Left lung (tissue), 4 donors: ENCODE measurements at regions not wholly inside any gene's neighbourhood (a gene's known extent, or its start where the extent isn't known, plus 50 kb on each side); places are given as distances from the start of the nearest gene placed in this dataset.

Source experiments
- ATAC-seq: fragments of 200-7000 bp; cut with Tn5 transposase; one replicate; pipeline ENCODE4 v1.9.1; 2020; ENCODE audit warnings: moderate library complexity
- DNase-seq, 4 donors: peaks; one replicate each; pipeline ENCODE4 v3.0.0-alpha.2; 2013 to 2020
- H3K27ac ChIP-seq, 2 donors: fragments of 200-600 bp; sonication (generic) in 1 of 2; one replicate each; pipeline versions ENCODE4 v1.5.0 to v1.8.0; 2020 to 2021
- H3K27me3 ChIP-seq, 2 donors: fragments of 200-600 bp; sonication (generic) in 1 of 2; one replicate each; pipeline versions ENCODE4 v1.5.0 to v1.8.0; 2020 to 2021
- H3K36me3 ChIP-seq, 2 donors: fragments of 200-600 bp; sonication (generic) in 1 of 2; one replicate each; pipeline versions ENCODE4 v1.5.0 to v1.8.0; 2020 to 2021
- H3K4me1 ChIP-seq, 2 donors: fragments of 200-600 bp; one replicate each; pipeline ENCODE4 v1.8.0; 2021
- H3K4me3 ChIP-seq, 2 donors: fragments of 200-600 bp; sonication (generic) in 1 of 2; one replicate each; pipeline versions ENCODE4 v1.5.0 to v1.8.0; 2020 to 2021; ENCODE audit warnings: mild to moderate bottlenecking in 1 of 2
- H3K9me3 ChIP-seq, 2 donors: fragments of 200-600 bp; sonication (generic) in 1 of 2; one replicate each; pipeline versions ENCODE4 v1.5.0 to v1.8.0; 2020 to 2021
- CTCF ChIP-seq, 2 donors: fragments of 200-600 bp; sonication (generic) in 1 of 2; IDR thresholded peaks; one replicate each; pipeline versions ENCODE4 v1.5.0 to v1.8.0; 2021; ENCODE audit warnings: antibody characterized with exemption in 2 of 2
- intact Hi-C, 2 donors: fragments of 100-400 bp; cut with DNase I; formaldehyde crosslinking; loops; one replicate each; pipeline versions ENCODE4 v1.11.2 to v1.14.2; 2022
- donor health status: DM: no; HTN: yes; CAD: no.
- donor health status: DM: no; HTN: no; CAD: no.

GRCh38 chr1:5231541-5232315 lies 577.3 kb downstream of the AJAP1 start:
- TF ChIP-seq CTCF (IDR thresholded peaks at IDR 0.05) = no peak
- ATAC-seq (no peak), DNase-seq (no peak)
- H3K4me1 ChIP-seq = no peaks in the 10 kb centered on the region
- H3K4me3 ChIP-seq = no peak overlapping the region
- intact Hi-C loops = no loop called here
- peaks cover 0 to 44% of the 10 kb centered on the region in 2 donors for H3K27me3 ChIP-seq
- H3K9me3 ChIP-seq = peaks cover 0 to 5% of the 10 kb centered on the region in 2 donors
- H3K36me3 ChIP-seq = no peaks in the 10 kb centered on the region
- no peak overlapping the region for H3K27ac ChIP-seq

DNA sequence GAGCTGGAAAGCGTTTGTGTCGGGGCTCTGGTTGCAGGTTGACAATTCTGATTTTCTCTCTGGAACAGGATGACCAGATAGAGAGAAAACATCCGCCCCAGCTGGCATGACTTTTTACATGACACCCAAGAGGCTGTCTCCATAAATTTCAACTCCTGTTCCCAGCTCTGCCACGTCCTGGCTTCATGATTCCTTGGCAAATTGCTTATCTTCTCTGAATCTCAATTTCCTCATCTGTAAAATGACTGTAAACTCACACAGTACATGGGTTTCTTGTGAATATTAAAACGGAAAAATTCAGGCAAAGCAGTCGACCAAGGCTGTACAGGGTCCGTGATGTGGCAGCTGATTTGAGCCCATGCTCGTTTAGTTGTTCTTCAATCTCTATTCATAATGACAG lies 572.7 kb downstream of the AJAP1 start:
- no peak for DNase-seq
- ATAC-seq = no peak
- peaks cover 0 to 54% of the 10 kb centered on the region in 2 donors for H3K27me3 ChIP-seq
- no peak for TF ChIP-seq CTCF (IDR thresholded peaks at IDR 0.05)
- no peaks in the 10 kb centered on the region for H3K9me3 ChIP-seq
- no peaks in the 10 kb centered on the region for H3K36me3 ChIP-seq
- intact Hi-C loops = no loop called here
- H3K4me1 ChIP-seq = no peaks in the 10 kb centered on the region
- no peak overlapping the region for H3K27ac ChIP-seq
- no peak overlapping the region for H3K4me3 ChIP-seq

DNA sequence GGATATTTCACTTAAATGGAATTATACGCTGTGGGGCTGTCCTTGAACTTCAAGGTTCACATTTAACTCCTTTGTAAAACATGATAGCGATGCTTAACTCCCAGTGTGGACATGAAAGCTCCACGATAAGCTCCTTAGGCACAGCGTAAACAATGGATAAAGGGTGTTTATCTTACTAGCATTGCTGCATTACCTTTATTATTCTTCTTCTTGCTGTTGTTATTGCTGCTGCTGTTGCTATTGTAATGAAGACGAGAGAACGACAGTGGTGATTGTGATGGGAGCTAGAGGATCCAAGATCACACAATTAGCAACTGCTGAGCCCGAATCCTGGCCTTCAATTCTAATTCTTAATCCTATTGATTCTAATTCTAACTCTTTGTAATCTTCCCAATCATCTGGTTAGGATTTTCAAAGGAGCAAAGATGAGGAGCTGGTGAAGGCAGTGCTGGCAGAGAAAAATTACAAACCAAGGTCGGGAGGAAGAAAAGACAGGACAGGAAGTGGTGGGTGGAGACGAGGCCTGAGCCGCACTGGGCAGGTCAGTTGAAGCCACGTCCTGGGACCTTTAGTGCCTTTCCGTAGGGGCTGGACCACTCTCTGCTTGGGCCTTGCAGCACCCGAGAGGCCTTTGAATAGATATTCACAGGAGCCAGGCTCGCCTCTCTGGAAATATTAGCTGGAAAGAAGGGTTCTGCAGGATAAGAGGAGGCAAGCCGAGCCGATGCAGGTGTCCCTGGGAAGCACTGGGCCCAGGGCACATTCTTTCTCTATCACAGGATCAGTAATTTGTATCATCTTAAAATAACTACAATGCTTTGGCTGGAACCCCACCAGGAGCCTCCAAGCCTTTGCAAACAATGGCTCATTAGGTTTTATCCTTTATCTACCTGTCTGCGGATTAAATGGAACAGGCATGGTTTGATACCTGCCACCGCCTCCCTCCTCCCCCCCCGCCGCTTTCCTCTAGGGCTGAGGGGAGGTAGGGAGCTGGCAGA lies 571.6 kb downstream of the AJAP1 start:
- H3K27ac ChIP-seq = no peak overlapping the region
- TF ChIP-seq CTCF (IDR thresholded peaks at IDR 0.05) = no peak
- H3K9me3 ChIP-seq = no peaks in the 10 kb centered on the region
- intact Hi-C loops = no loop called here
- H3K4me1 ChIP-seq = no peaks in the 10 kb centered on the region
- ATAC-seq = no peak
- no peaks in the 10 kb centered on the region for H3K36me3 ChIP-seq
- DNase-seq = no peak
- peaks cover 0 to 54% of the 10 kb centered on the region in 2 donors for H3K27me3 ChIP-seq
- H3K4me3 ChIP-seq = no peak overlapping the region

GRCh38 chr1:5223206-5223605 lies 568.8 kb downstream of the AJAP1 start:
- no peak for TF ChIP-seq CTCF (IDR thresholded peaks at IDR 0.05)
- DNase-seq (no peak), ATAC-seq (no peak)
- Histone ChIP-seq H3K36me3 (no peaks in the 10 kb centered on the region), H3K9me3 (no peaks in the 10 kb centered on the region), H3K27ac (no peak overlapping the region), H3K4me1 (no peaks in the 10 kb centered on the region), H3K27me3 (peaks cover 0 to 40% of the 10 kb centered on the region in 2 donors), H3K4me3 (no peak overlapping the region)
- intact Hi-C loops = no loop called here

DNA sequence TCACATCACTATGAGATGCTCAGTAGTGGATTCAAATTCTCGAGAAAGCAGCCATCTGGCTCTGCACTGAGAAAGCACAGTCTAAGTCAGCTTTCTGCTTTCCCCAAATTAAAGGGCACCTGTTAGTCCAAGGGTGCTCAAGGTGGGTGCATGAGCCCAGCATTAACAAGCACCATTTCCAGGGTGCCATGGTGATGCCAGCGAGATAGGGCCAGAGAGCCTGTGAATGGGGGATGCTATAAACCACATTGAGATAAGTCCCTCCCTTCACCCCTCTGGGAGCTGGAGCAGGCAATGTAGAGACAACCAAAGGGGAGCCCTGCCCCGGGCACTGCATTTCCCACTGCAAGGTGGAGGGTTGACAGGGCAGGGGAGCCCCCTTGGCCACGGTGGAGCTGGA lies 568.2 kb downstream of the AJAP1 start:
- intact Hi-C loops = no loop called here
- TF ChIP-seq CTCF (IDR thresholded peaks at IDR 0.05) = no peak
- H3K27me3 ChIP-seq = peaks cover 0 to 35% of the 10 kb centered on the region in 2 donors
- no peak overlapping the region for H3K4me3 ChIP-seq
- DNase-seq = no peak
- H3K4me1 ChIP-seq = no peaks in the 10 kb centered on the region
- H3K9me3 ChIP-seq = no peaks in the 10 kb centered on the region
- no peak overlapping the region for H3K27ac ChIP-seq
- H3K36me3 ChIP-seq = no peaks in the 10 kb centered on the region
- no peak for ATAC-seq
